Activated CD4-positive, alpha-beta memory T cell treated with anti-CD3 and anti-CD28 coated beads, Interleukin-2, amount 10 ng/mL, durations not matched to agents 7 days and 5 days (primary cell): ENCODE measurements at regions not wholly inside any gene's neighbourhood (a gene's known extent, or its start where the extent isn't known, plus 50 kb on each side); places are given as distances from the start of the nearest gene placed in this dataset.

Source experiments
- CTCF ChIA-PET: fragments of 350-600 bp; sonication (Branson Sonifier 250); formaldehyde crosslinking; loops from one replicate; lab custom pipeline; 2021; ENCODE audit warnings: antibody characterized with exemption, inconsistent platforms; lab: Charles Lee
- POLR2A ChIA-PET: fragments of 350-600 bp; sonication (Branson Sonifier 250); formaldehyde crosslinking; loops from one replicate; lab custom pipeline; 2021; ENCODE audit warnings: antibody characterized with exemption; lab: Charles Lee
- DNase-seq: peaks from one replicate; pipeline ENCODE4 v3.0.0-alpha.2; 2020
- H3K27ac Mint-ChIP-seq: one replicate; pipeline ENCODE4 v1.8.0; 2021; ENCODE audit warnings: mild to moderate bottlenecking, mixed read lengths
- H3K27me3 Mint-ChIP-seq: one replicate; pipeline ENCODE4 v1.8.0; 2021; ENCODE audit warnings: mixed read lengths
- H3K36me3 Mint-ChIP-seq: one replicate; pipeline ENCODE4 v1.8.0; 2021; ENCODE audit warnings: low read depth, mixed read lengths
- H3K4me1 Mint-ChIP-seq: one replicate; pipeline ENCODE4 v1.8.0; 2021; ENCODE audit warnings: mixed read lengths
- H3K4me3 Mint-ChIP-seq: one replicate; pipeline ENCODE4 v1.8.0; 2021; ENCODE audit warnings: mild to moderate bottlenecking, mixed read lengths
- H3K9me3 Mint-ChIP-seq: one replicate; pipeline ENCODE4 v1.8.0; 2021; ENCODE audit warnings: mixed read lengths

GRCh38 chr1:187396929-187397796 lies 568.4 kb downstream of the PLA2G4A start:
- H3K36me3 Mint-ChIP-seq = no peaks in the 10 kb centered on the region
- ChIA-PET POLR2A (no interaction called here), CTCF (interaction anchor here (0.6 kb wide), 1 partner anchor 49 kb away, joined by 3 read pairs; no protein-coding TSS in a partner anchor)
- no peaks in the 10 kb centered on the region for H3K4me1 Mint-ChIP-seq
- H3K4me3 Mint-ChIP-seq = no peak overlapping the region
- H3K27ac Mint-ChIP-seq = no peak overlapping the region
- H3K27me3 Mint-ChIP-seq = no peaks in the 10 kb centered on the region
- peaks cover 2% of the 10 kb centered on the region for H3K9me3 Mint-ChIP-seq
- DNase-seq = no peak

- Mint-ChIP-seq H3K4me3 (no peak overlapping the region), H3K36me3 (no peaks in the 10 kb centered on the region), H3K4me1 (peaks cover 3% of the 10 kb centered on the region), H3K27me3 (no peaks in the 10 kb centered on the region), H3K9me3 (peaks cover 2% of the 10 kb centered on the region), H3K27ac (no peak overlapping the region)
- POLR2A ChIA-PET = no interaction called here
- CTCF ChIA-PET = no interaction called here
- DNase-seq = no peak
Measured at GRCh38 chr1:187408212-187409004, 579.7 kb downstream of the PLA2G4A start.

- Mint-ChIP-seq H3K4me3 (no peak overlapping the region), H3K27ac (no peak overlapping the region), H3K27me3 (no peaks in the 10 kb centered on the region), H3K9me3 (peaks cover 2% of the 10 kb centered on the region), H3K4me1 (peaks cover 3% of the 10 kb centered on the region), H3K36me3 (no peaks in the 10 kb centered on the region)
- ChIA-PET CTCF (no interaction called here), POLR2A (no interaction called here)
- no peak for DNase-seq
Measured at GRCh38 chr1:187409341-187409740, 580.6 kb downstream of the PLA2G4A start.

GRCh38 chr1:187411118-187411517 lies 582.4 kb downstream of the PLA2G4A start:
- no peak overlapping the region for H3K27ac Mint-ChIP-seq
- peaks cover 3% of the 10 kb centered on the region for H3K4me1 Mint-ChIP-seq
- DNase-seq = no peak
- ChIA-PET CTCF (interaction anchor here (0.5 kb wide), 1 partner anchor 478 kb away, joined by 3 read pairs; no protein-coding TSS in a partner anchor), POLR2A (no interaction called here)
- peaks cover 2% of the 10 kb centered on the region for H3K9me3 Mint-ChIP-seq
- H3K4me3 Mint-ChIP-seq = no peak overlapping the region
- no peaks in the 10 kb centered on the region for H3K27me3 Mint-ChIP-seq
- H3K36me3 Mint-ChIP-seq = no peaks in the 10 kb centered on the region

GRCh38 chr1:187413405-187414169 lies 584.8 kb downstream of the PLA2G4A start:
- Mint-ChIP-seq H3K4me1 (peaks cover 3% of the 10 kb centered on the region), H3K36me3 (no peaks in the 10 kb centered on the region), H3K4me3 (no peak overlapping the region), H3K9me3 (peaks cover 2% of the 10 kb centered on the region), H3K27me3 (no peaks in the 10 kb centered on the region), H3K27ac (no peak overlapping the region)
- ChIA-PET POLR2A (no interaction called here), CTCF (no interaction called here)
- DNase-seq = no peak

- Mint-ChIP-seq H3K36me3 (no peaks in the 10 kb centered on the region), H3K27ac (no peak overlapping the region), H3K27me3 (no peaks in the 10 kb centered on the region), H3K4me1 (peaks cover 3% of the 10 kb centered on the region), H3K4me3 (no peak overlapping the region), H3K9me3 (no peaks in the 10 kb centered on the region)
- DNase-seq = no peak
- POLR2A ChIA-PET = no interaction called here
- CTCF ChIA-PET = no interaction called here
Measured at GRCh38 chr1:187415065-187415464, 586.3 kb downstream of the PLA2G4A start.

- no peak for DNase-seq
- Mint-ChIP-seq H3K36me3 (no peaks in the 10 kb centered on the region), H3K9me3 (no peaks in the 10 kb centered on the region), H3K4me3 (no peak overlapping the region), H3K4me1 (no peaks in the 10 kb centered on the region), H3K27me3 (no peaks in the 10 kb centered on the region), H3K27ac (no peak overlapping the region)
- POLR2A ChIA-PET = no interaction called here
- CTCF ChIA-PET = no interaction called here
Measured at GRCh38 chr1:187417520-187417919, 588.8 kb downstream of the PLA2G4A start.

GRCh38 chr1:187433598-187433997 lies 604.8 kb downstream of the PLA2G4A start:
- no peak overlapping the region for H3K4me3 Mint-ChIP-seq
- POLR2A ChIA-PET = no interaction called here
- H3K4me1 Mint-ChIP-seq = no peaks in the 10 kb centered on the region
- DNase-seq = no peak
- no peak overlapping the region for H3K27ac Mint-ChIP-seq
- CTCF ChIA-PET = no interaction called here
- no peaks in the 10 kb centered on the region for H3K27me3 Mint-ChIP-seq
- H3K36me3 Mint-ChIP-seq = no peaks in the 10 kb centered on the region
- no peaks in the 10 kb centered on the region for H3K9me3 Mint-ChIP-seq

- CTCF ChIA-PET = no interaction called here
- Mint-ChIP-seq H3K9me3 (peaks cover 2% of the 10 kb centered on the region), H3K4me1 (no peaks in the 10 kb centered on the region), H3K27me3 (no peaks in the 10 kb centered on the region), H3K4me3 (no peak overlapping the region), H3K36me3 (no peaks in the 10 kb centered on the region), H3K27ac (no peak overlapping the region)
- POLR2A ChIA-PET = no interaction called here
- DNase-seq = no peak
Measured at GRCh38 chr1:187442603-187443002, 613.9 kb downstream of the PLA2G4A start.

- H3K9me3 Mint-ChIP-seq = peaks cover 5% of the 10 kb centered on the region
- no peaks in the 10 kb centered on the region for H3K27me3 Mint-ChIP-seq
- H3K27ac Mint-ChIP-seq = no peak overlapping the region
- H3K4me1 Mint-ChIP-seq = no peaks in the 10 kb centered on the region
- no peaks in the 10 kb centered on the region for H3K36me3 Mint-ChIP-seq
- POLR2A ChIA-PET = no interaction called here
- no peak for DNase-seq
- H3K4me3 Mint-ChIP-seq = no peak overlapping the region
- CTCF ChIA-PET = no interaction called here
Measured at GRCh38 chr1:187443939-187444338, 615.2 kb downstream of the PLA2G4A start.

GRCh38 chr1:187445066-187445465 lies 616.3 kb downstream of the PLA2G4A start:
- Mint-ChIP-seq H3K4me1 (no peaks in the 10 kb centered on the region), H3K9me3 (peaks cover 5% of the 10 kb centered on the region)

GRCh38 chr1:187451238-187451637 lies 622.5 kb downstream of the PLA2G4A start:
- Mint-ChIP-seq H3K36me3 (no peaks in the 10 kb centered on the region), H3K27ac (no peak overlapping the region), H3K4me3 (no peak overlapping the region), H3K9me3 (peaks cover 5% of the 10 kb centered on the region), H3K27me3 (no peaks in the 10 kb centered on the region), H3K4me1 (no peaks in the 10 kb centered on the region)
- no peak for DNase-seq
- POLR2A ChIA-PET = no interaction called here
- CTCF ChIA-PET = no interaction called here

More at GRCh38 chr1:187445066-187445465, 616.3 kb downstream of the PLA2G4A start:
- Mint-ChIP-seq H3K27ac (no peak overlapping the region), H3K36me3 (no peaks in the 10 kb centered on the region), H3K4me3 (no peak overlapping the region), H3K27me3 (no peaks in the 10 kb centered on the region)
- CTCF ChIA-PET = no interaction called here
- no peak for DNase-seq
- POLR2A ChIA-PET = no interaction called here

- CTCF ChIA-PET = no interaction called here
- H3K36me3 Mint-ChIP-seq = no peaks in the 10 kb centered on the region
Measured at GRCh38 chr1:187454010-187454409, 625.3 kb downstream of the PLA2G4A start.

More at GRCh38 chr1:187454010-187454409, 625.3 kb downstream of the PLA2G4A start:
- H3K27ac Mint-ChIP-seq = no peak overlapping the region
- DNase-seq = no peak
- POLR2A ChIA-PET = no interaction called here
- no peaks in the 10 kb centered on the region for H3K9me3 Mint-ChIP-seq
- H3K4me3 Mint-ChIP-seq = no peak overlapping the region
- no peaks in the 10 kb centered on the region for H3K4me1 Mint-ChIP-seq
- H3K27me3 Mint-ChIP-seq = no peaks in the 10 kb centered on the region
